K562 (cell line): ENCODE measurements at regions not wholly inside any gene's neighbourhood (a gene's known extent, or its start where the extent isn't known, plus 50 kb on each side); places are given as distances from the start of the nearest gene placed in this dataset.

Experiments used
- ATAC-seq: fragments of 200-7000 bp; cut with Tn5 transposase; 3 replicates; pipeline ENCODE4 v1.9.1; 2020; ENCODE audit warnings: moderate library complexity
- BruUV-seq: library from RNA; stranded (reverse); fragments of 400-500 nt; replicated peaks from 2 replicates; lab custom pipeline; 2021; lab: Mats Ljungman, UMichigan
- CTCF ChIA-PET: fragments of 300-600 bp; formaldehyde crosslinking; extraction: SDS; loops from one replicate; lab custom pipeline; 2021; ENCODE audit warnings: low intra/inter-chr PET ratio; lab: Yijun Ruan, JAX
- POLR2A ChIA-PET: fragments of 300-600, 350-650 bp; sonication (Branson Sonifier 250); formaldehyde crosslinking; extraction: SDS; loops from one replicate; lab custom pipeline; 2021; ENCODE audit warnings: antibody characterized with exemption, inconsistent platforms; lab: Yijun Ruan, JAX
- DNase-seq, 4 experiments: peaks; one replicate each; pipeline versions ENCODE4 v3.0.0 to v3.0.0-alpha.2; 2011 to 2018; ENCODE audit warnings: low spot score in 3 of 4, mixed read lengths in 3 of 4; ENCODE audit errors: extremely low read depth in 1 of 4
- FAIRE-seq: peaks from 2 replicates; lab custom pipeline; 2011; peaks lifted over from hg19 to GRCh38; lab: Jason Lieb, UNC
- H2AFZ ChIP-seq: 2 replicates; pipeline ENCODE4 v1.6.0; 2011; ENCODE audit warnings: low read depth, low read length, control low read depth, inconsistent platforms
- H3K27ac ChIP-seq: fragments of 200-600 bp; 3 replicates; pipeline ENCODE4 v1.8.0; 2011; ENCODE audit warnings: low read depth, mild to moderate bottlenecking, control low read depth, inconsistent platforms, low read length, moderate library complexity, mixed read lengths; ENCODE audit errors: extremely low read depth
- H3K27me3 ChIP-seq, 2 experiments: fragments of 300-600 bp in 1 of 2; 2 replicates in 1 of 2; 3 replicates in 1 of 2; pipeline versions ENCODE4 v1.6.0 to v1.8.0; 2011; ENCODE audit warnings: inconsistent platforms in 2 of 2, low read length in 2 of 2, mild to moderate bottlenecking in 1 of 2, mixed read lengths in 1 of 2, moderate library complexity in 1 of 2; ENCODE audit not compliant: control insufficient read depth in 2 of 2, insufficient read depth in 2 of 2
- H3K36me3 ChIP-seq: fragments of 300-600 bp; 3 replicates; pipeline ENCODE4 v1.8.0; 2011; ENCODE audit warnings: mild to moderate bottlenecking, low read length, inconsistent platforms; ENCODE audit not compliant: control insufficient read depth, insufficient read depth
- H3K4me1 ChIP-seq, 2 experiments: fragments of 200-600 bp in 1 of 2; replicated peaks in 1 of 2; 2 replicates in 1 of 2; 3 replicates in 1 of 2; pipeline versions ENCODE4 v1.5.1 to v1.8.0; 2011; ENCODE audit warnings: inconsistent platforms in 2 of 2, low read length in 2 of 2, mild to moderate bottlenecking in 1 of 2, mixed read lengths in 1 of 2, moderate library complexity in 1 of 2; ENCODE audit not compliant: control insufficient read depth in 2 of 2, insufficient read depth in 2 of 2
- H3K4me2 ChIP-seq: 2 replicates; pipeline ENCODE4 v1.6.1; 2011; ENCODE audit warnings: low read length, control low read depth, inconsistent platforms, mixed read lengths; ENCODE audit not compliant: insufficient read depth
- H3K4me3 ChIP-seq: fragments of 200-600 bp; sonication (generic), shearing (Covaris generic); 2 replicates; pipeline ENCODE4 v1.5.1; 2016; ENCODE audit warnings: control low read depth, inconsistent platforms
- H3K79me2 ChIP-seq: fragments of 200-600 bp; 3 replicates; pipeline ENCODE4 v1.8.0; 2011; ENCODE audit warnings: low read length, inconsistent platforms; ENCODE audit not compliant: control insufficient read depth, insufficient read depth
- H3K9ac ChIP-seq, 2 experiments: 2 replicates each; pipeline versions ENCODE4 v1.6.0 to v1.6.1; 2011; ENCODE audit warnings: low read depth in 2 of 2, low read length in 2 of 2, control low read depth in 1 of 2, inconsistent platforms in 1 of 2, mild to moderate bottlenecking in 1 of 2, mixed read lengths in 1 of 2; ENCODE audit not compliant: insufficient read depth in 1 of 2
- H3K9me1 ChIP-seq: one replicate; pipeline ENCODE4 v1.6.0; 2011; ENCODE audit warnings: inconsistent platforms, mild to moderate bottlenecking, low read length, moderate library complexity; ENCODE audit not compliant: control insufficient read depth, insufficient read depth
- H3K9me3 ChIP-seq: replicated peaks from 2 replicates; pipeline ENCODE4 v1.5.1; 2011; ENCODE audit warnings: low read depth, low read length, inconsistent platforms; ENCODE audit not compliant: control insufficient read depth, insufficient read depth
- H4K20me1 ChIP-seq: replicated peaks from 2 replicates; pipeline ENCODE4 v1.6.1; 2011; ENCODE audit warnings: low read length, inconsistent platforms, mixed read lengths; ENCODE audit not compliant: control insufficient read depth, insufficient read depth
- CHAMP1 ChIP-seq: fragments of 450-650 bp; IDR thresholded peaks from 2 replicates; pipeline ENCODE4 v1.6.1; 2016; ENCODE audit warnings: mild to moderate bottlenecking
- GATAD2A ChIP-seq: fragments of 450-650 bp; IDR thresholded peaks from 2 replicates; pipeline ENCODE4 v1.6.1; 2017
- HDGF ChIP-seq: fragments of 450-650 bp; IDR thresholded peaks from 2 replicates; pipeline ENCODE4 v1.6.1; 2016
- MNT ChIP-seq, 2 experiments: fragments of 450-650 bp; conservative IDR thresholded peaks; 2 replicates each; pipeline ENCODE4 v1.6.1; 2017; ENCODE audit warnings: mild to moderate bottlenecking in 2 of 2, moderate library complexity in 2 of 2
- RFX7 ChIP-seq: fragments of 250-450 bp; sonication (Bioruptor Pico); IDR thresholded peaks from 2 replicates; pipeline ENCODE4 v1.5.1; 2021; ENCODE audit warnings: mild to moderate bottlenecking
- RUNX1 ChIP-seq: sonication (generic); IDR thresholded peaks from 2 replicates; pipeline ENCODE4 v1.6.1; 2016; ENCODE audit warnings: antibody characterized with exemption, low read depth
- ZHX1 ChIP-seq: fragments of 150-350 bp; conservative IDR thresholded peaks from 2 replicates; pipeline ENCODE4 v1.6.1; 2014; ENCODE audit warnings: low read length
- WGBS: fragments of 100-300 bp; shearing (Covaris generic); methylation state at CpG from one replicate; pipeline ENCODE4 v1.1.6; 2016; ENCODE audit warnings: low coverage, mixed read lengths; ENCODE audit not compliant: insufficient coverage; ENCODE audit errors: missing lambda C conversion rate; 5-methylcytosine and 5-hydroxymethylcytosine counted together
- in situ Hi-C: fragments of 300-500 bp; cut with MboI; formaldehyde crosslinking; loops from 4 replicates; pipeline ENCODE4 v1.15.0; 2018; ENCODE audit warnings: inconsistent platforms, mixed read lengths
- intact Hi-C: fragments of 100-400 bp; cut with micrococcal nuclease; formaldehyde crosslinking; loops from 2 replicates; pipeline ENCODE4 v1.14.2; 2022

- in situ Hi-C loops = no loop called here
- TF ChIP-seq RFX7 (CRISPR knock-in tag) (no peak), GATAD2A (no peak), CHAMP1 (no peak), HDGF (no peak), ZHX1 (no peak), RUNX1 (no peak), MNT (conservative IDR thresholded peaks at IDR 0.05) (no peak)
- DNase-seq = no peak
- H3K4me1 ChIP-seq = no peaks in the 10 kb centered on the region; a peak in 1 of 5 replicates
- no peak overlapping the region for H3K27ac ChIP-seq
- no peak overlapping the region for H3K9ac ChIP-seq
- H3K9me3 ChIP-seq = no peaks in the 10 kb centered on the region
- no TSS peak for BruUV-seq
- H3K4me3 ChIP-seq = no peak overlapping the region
- ChIA-PET POLR2A (interaction anchor here (0.6 to 0.7 kb wide), 2 partner anchors 71 to 110 kb away, joined by 3 read pairs; no protein-coding TSS in a partner anchor), CTCF (no interaction called here)
- WGBS = 1% methylated on average over 10 of the region's 10 CpGs
- H3K27me3 ChIP-seq = peaks cover 16 to 25% of the 10 kb centered on the region in 2 experiments; a peak in 3 of 5 replicates
- H3K36me3 ChIP-seq = no peaks in the 10 kb centered on the region
- FAIRE-seq = peak; percentile 15
- H3K4me2 ChIP-seq = no peak overlapping the region
- no peak overlapping the region for H2AFZ ChIP-seq
- H3K9me1 ChIP-seq = no peaks in the 10 kb centered on the region
- no peaks in the 10 kb centered on the region for H4K20me1 ChIP-seq
- H3K79me2 ChIP-seq = no peaks in the 10 kb centered on the region
- intact Hi-C loops = no loop called here
- ATAC-seq = no peak
Observed at GRCh38 chr7:25662841-25663800, 434.8 kb upstream of the NPVF start.
